ENCODE measurements at regions not wholly inside any gene's neighbourhood (a gene's known extent, or its start where the extent isn't known, plus 50 kb on each side); places are given as distances from the start of the nearest gene placed in this dataset.

- H3K4me1 ChIP-seq (ENCODE audit: control insufficient read depth in 2 of 2, insufficient read depth in 2 of 2, low read length in 1 of 2): no peaks in the 10 kb centered on the region
- H3K27me3 ChIP-seq (ENCODE audit: control insufficient read depth in 1 of 2, insufficient read depth in 2 of 2, low read length in 2 of 2): no peaks in the 10 kb centered on the region
- no peak overlapping the region for H3K27ac ChIP-seq (ENCODE audit: low read depth in 2 of 2, low read length in 1 of 2)
- H3K9me3 ChIP-seq (ENCODE audit: control insufficient read depth in 2 of 2, insufficient read depth in 1 of 2, low read depth in 1 of 2, low read length in 1 of 2): peaks cover 2 to 4% of the 10 kb centered on the region in 2 donors
- WGBS, 2 donors: 97 to 98% methylated on average over 33 of the region's 33 CpGs
- H3K36me3 ChIP-seq (ENCODE audit: control insufficient read depth in 2 of 2, insufficient read depth in 2 of 2, low read length in 1 of 2): no peaks in the 10 kb centered on the region
- no peak overlapping the region for H3K4me3 ChIP-seq (ENCODE audit: low read depth in 1 of 2, low read length in 2 of 2)
These were observed 2052.8 kb upstream of the CELF4 start for GRCh38 chr18:39618265-39619003.

GRCh38 chr18:39611381-39612100 is 2045.9 kb upstream of the CELF4 start:
- H3K4me3 ChIP-seq (ENCODE audit: low read depth in 1 of 2, low read length in 2 of 2): no peak overlapping the region
- no peaks in the 10 kb centered on the region for H3K4me1 ChIP-seq (ENCODE audit: control insufficient read depth in 2 of 2, insufficient read depth in 2 of 2, low read length in 1 of 2)
- no peaks in the 10 kb centered on the region for H3K9me3 ChIP-seq (ENCODE audit: control insufficient read depth in 2 of 2, insufficient read depth in 1 of 2, low read depth in 1 of 2, low read length in 1 of 2)
- no peak overlapping the region for H3K27ac ChIP-seq (ENCODE audit: low read depth in 2 of 2, low read length in 1 of 2)
- no peaks in the 10 kb centered on the region for H3K27me3 ChIP-seq (ENCODE audit: control insufficient read depth in 1 of 2, insufficient read depth in 2 of 2, low read length in 2 of 2)
- WGBS, 2 donors: 82 to 89% methylated on average over 3 of the region's 3 CpGs
- H3K36me3 ChIP-seq (ENCODE audit: control insufficient read depth in 2 of 2, insufficient read depth in 2 of 2, low read length in 1 of 2): no peaks in the 10 kb centered on the region

- 47 to 61% methylated on average over 5 of the region's 5 CpGs for WGBS, 2 donors
- Histone ChIP-seq H3K27ac (ENCODE audit: low read depth in 2 of 2, low read length in 1 of 2) (no peak overlapping the region), H3K27me3 (ENCODE audit: control insufficient read depth in 1 of 2, insufficient read depth in 2 of 2, low read length in 2 of 2) (no peaks in the 10 kb centered on the region), H3K36me3 (ENCODE audit: control insufficient read depth in 2 of 2, insufficient read depth in 2 of 2, low read length in 1 of 2) (no peaks in the 10 kb centered on the region), H3K4me1 (ENCODE audit: control insufficient read depth in 2 of 2, insufficient read depth in 2 of 2, low read length in 1 of 2) (no peaks in the 10 kb centered on the region), H3K9me3 (ENCODE audit: control insufficient read depth in 2 of 2, insufficient read depth in 1 of 2, low read depth in 1 of 2, low read length in 1 of 2) (no peaks in the 10 kb centered on the region), H3K4me3 (ENCODE audit: low read depth in 1 of 2, low read length in 2 of 2) (no peak overlapping the region)
These were observed 2041.4 kb upstream of the CELF4 start for GRCh38 chr18:39607034-39607433.

DNA sequence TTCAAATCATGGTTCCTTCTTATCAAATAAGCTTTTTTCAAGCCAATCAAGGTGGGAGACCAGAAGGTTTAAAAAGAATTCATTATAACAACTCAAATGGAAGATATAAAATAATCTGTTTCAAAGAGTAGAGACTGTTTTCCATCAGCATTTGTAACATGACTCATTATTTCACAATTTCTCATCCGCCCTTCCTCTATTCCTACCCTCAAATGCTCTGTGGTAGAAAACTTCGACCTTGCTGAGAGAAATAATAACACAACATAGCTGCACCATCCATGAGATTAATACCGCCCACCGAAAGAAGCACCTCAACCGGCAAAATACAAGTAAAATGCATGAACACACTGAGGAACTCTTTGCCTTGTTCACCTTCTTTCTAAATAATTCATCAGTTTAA is 2039.2 kb upstream of the CELF4 start:
- Histone ChIP-seq H3K27ac (ENCODE audit: low read depth in 2 of 2, low read length in 1 of 2) (no peak overlapping the region), H3K36me3 (ENCODE audit: control insufficient read depth in 2 of 2, insufficient read depth in 2 of 2, low read length in 1 of 2) (no peaks in the 10 kb centered on the region), H3K4me1 (ENCODE audit: control insufficient read depth in 2 of 2, insufficient read depth in 2 of 2, low read length in 1 of 2) (no peaks in the 10 kb centered on the region), H3K9me3 (ENCODE audit: control insufficient read depth in 2 of 2, insufficient read depth in 1 of 2, low read depth in 1 of 2, low read length in 1 of 2) (no peaks in the 10 kb centered on the region), H3K27me3 (ENCODE audit: control insufficient read depth in 1 of 2, insufficient read depth in 2 of 2, low read length in 2 of 2) (no peaks in the 10 kb centered on the region), H3K4me3 (ENCODE audit: low read depth in 1 of 2, low read length in 2 of 2) (no peak overlapping the region)
- WGBS, 2 donors: 87 to 90% methylated on average over 5 of the region's 5 CpGs

DNA sequence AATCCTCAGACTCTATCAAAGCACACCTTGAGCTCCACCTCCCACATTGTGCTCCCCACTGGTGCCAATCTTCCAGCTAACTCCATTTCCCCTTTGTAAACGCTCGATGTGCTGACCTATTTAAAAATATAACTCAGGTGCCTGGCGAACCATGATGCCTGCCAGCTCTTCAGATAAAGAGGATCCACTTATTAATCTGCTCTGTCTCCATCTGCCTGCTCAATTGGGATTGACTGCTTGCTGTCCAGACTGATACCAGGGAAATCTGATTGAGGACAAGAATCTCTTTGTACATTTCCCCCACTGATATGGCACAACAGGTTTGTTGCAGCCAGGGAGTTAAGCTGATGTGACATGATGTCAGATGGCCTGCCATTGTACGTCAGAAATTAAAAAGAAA is 2036.5 kb upstream of the CELF4 start:
- Histone ChIP-seq H3K36me3 (ENCODE audit: control insufficient read depth in 2 of 2, insufficient read depth in 2 of 2, low read length in 1 of 2) (no peaks in the 10 kb centered on the region), H3K27me3 (ENCODE audit: control insufficient read depth in 1 of 2, insufficient read depth in 2 of 2, low read length in 2 of 2) (no peaks in the 10 kb centered on the region), H3K9me3 (ENCODE audit: control insufficient read depth in 2 of 2, insufficient read depth in 1 of 2, low read depth in 1 of 2, low read length in 1 of 2) (no peaks in the 10 kb centered on the region), H3K27ac (ENCODE audit: low read depth in 2 of 2, low read length in 1 of 2) (no peak overlapping the region), H3K4me3 (ENCODE audit: low read depth in 1 of 2, low read length in 2 of 2) (no peak overlapping the region), H3K4me1 (ENCODE audit: control insufficient read depth in 2 of 2, insufficient read depth in 2 of 2, low read length in 1 of 2) (no peaks in the 10 kb centered on the region)
- WGBS, 2 donors: 85 to 87% methylated on average over 4 of the region's 4 CpGs

- H3K9me3 ChIP-seq (ENCODE audit: control insufficient read depth in 2 of 2, insufficient read depth in 1 of 2, low read depth in 1 of 2, low read length in 1 of 2): no peaks in the 10 kb centered on the region
- no peaks in the 10 kb centered on the region for H3K36me3 ChIP-seq (ENCODE audit: control insufficient read depth in 2 of 2, insufficient read depth in 2 of 2, low read length in 1 of 2)
- no peak overlapping the region for H3K27ac ChIP-seq (ENCODE audit: low read depth in 2 of 2, low read length in 1 of 2)
- 70% methylated on average over 4 of the region's 4 CpGs for WGBS, 2 donors
- H3K4me1 ChIP-seq (ENCODE audit: control insufficient read depth in 2 of 2, insufficient read depth in 2 of 2, low read length in 1 of 2): no peaks in the 10 kb centered on the region
- no peak overlapping the region for H3K4me3 ChIP-seq (ENCODE audit: low read depth in 1 of 2, low read length in 2 of 2)
- no peaks in the 10 kb centered on the region for H3K27me3 ChIP-seq (ENCODE audit: control insufficient read depth in 1 of 2, insufficient read depth in 2 of 2, low read length in 2 of 2)
These were observed 2035.3 kb upstream of the CELF4 start for GRCh38 chr18:39600894-39601293.

GRCh38 chr18:39599251-39599650 is 2033.7 kb upstream of the CELF4 start:
- 56 to 69% methylated on average over 2 of the region's 2 CpGs for WGBS, 2 donors
- H3K27ac ChIP-seq (ENCODE audit: low read depth in 2 of 2, low read length in 1 of 2): peak overlapping the region in 1 of 2 donors; percentile 77
- no peaks in the 10 kb centered on the region for H3K4me1 ChIP-seq (ENCODE audit: control insufficient read depth in 2 of 2, insufficient read depth in 2 of 2, low read length in 1 of 2)
- H3K27me3 ChIP-seq (ENCODE audit: control insufficient read depth in 1 of 2, insufficient read depth in 2 of 2, low read length in 2 of 2): no peaks in the 10 kb centered on the region
- no peaks in the 10 kb centered on the region for H3K36me3 ChIP-seq (ENCODE audit: control insufficient read depth in 2 of 2, insufficient read depth in 2 of 2, low read length in 1 of 2)
- H3K9me3 ChIP-seq (ENCODE audit: control insufficient read depth in 2 of 2, insufficient read depth in 1 of 2, low read depth in 1 of 2, low read length in 1 of 2): no peaks in the 10 kb centered on the region
- H3K4me3 ChIP-seq (ENCODE audit: low read depth in 1 of 2, low read length in 2 of 2): no peak overlapping the region

DNA sequence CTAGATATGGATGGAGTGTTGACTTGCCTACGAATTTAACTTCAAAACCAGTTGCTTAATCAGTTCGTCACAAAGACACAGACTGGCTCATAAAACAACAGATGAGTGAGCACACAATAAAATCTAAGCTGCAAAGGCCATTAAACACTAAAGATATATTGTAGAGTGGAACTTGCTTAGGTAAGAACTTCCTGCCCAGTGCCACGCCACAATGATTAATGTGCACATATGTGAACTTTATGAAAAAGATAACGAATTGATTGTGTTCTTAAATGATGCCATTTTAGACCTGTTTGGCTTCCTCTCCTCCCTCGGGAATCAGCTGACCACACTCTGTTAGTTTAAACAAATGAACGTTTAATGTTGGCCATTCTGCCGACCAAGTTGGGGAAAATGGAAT is 2031.3 kb upstream of the CELF4 start:
- no peaks in the 10 kb centered on the region for H3K36me3 ChIP-seq (ENCODE audit: control insufficient read depth in 2 of 2, insufficient read depth in 2 of 2, low read length in 1 of 2)
- no peaks in the 10 kb centered on the region for H3K4me1 ChIP-seq (ENCODE audit: control insufficient read depth in 2 of 2, insufficient read depth in 2 of 2, low read length in 1 of 2)
- 42 to 55% methylated on average over 7 of the region's 7 CpGs for WGBS, 2 donors
- H3K27ac ChIP-seq (ENCODE audit: low read depth in 2 of 2, low read length in 1 of 2): no peak overlapping the region
- no peaks in the 10 kb centered on the region for H3K9me3 ChIP-seq (ENCODE audit: control insufficient read depth in 2 of 2, insufficient read depth in 1 of 2, low read depth in 1 of 2, low read length in 1 of 2)
- H3K4me3 ChIP-seq (ENCODE audit: low read depth in 1 of 2, low read length in 2 of 2): no peak overlapping the region
- no peaks in the 10 kb centered on the region for H3K27me3 ChIP-seq (ENCODE audit: control insufficient read depth in 1 of 2, insufficient read depth in 2 of 2, low read length in 2 of 2)

DNA sequence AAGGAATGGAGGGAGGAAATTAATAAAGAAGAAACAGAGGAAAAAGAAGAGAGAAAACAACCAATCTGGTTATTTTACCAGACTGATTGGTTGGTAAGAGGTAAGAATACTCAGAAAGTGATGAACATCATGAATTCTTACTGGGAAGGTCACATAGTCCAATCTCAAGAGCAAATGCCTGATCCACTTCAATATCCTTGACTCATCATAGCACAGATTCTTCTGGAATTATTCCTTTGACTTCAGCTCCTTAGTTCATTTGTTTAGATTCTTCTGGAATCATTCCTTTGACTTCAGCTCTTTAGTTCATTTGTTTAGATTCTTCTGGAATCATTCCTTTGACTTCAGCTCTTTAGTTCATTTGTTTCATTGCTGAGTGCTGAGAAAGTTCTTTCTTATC is 2030.6 kb upstream of the CELF4 start:
- H3K4me1 ChIP-seq (ENCODE audit: control insufficient read depth in 2 of 2, insufficient read depth in 2 of 2, low read length in 1 of 2): no peaks in the 10 kb centered on the region
- no peaks in the 10 kb centered on the region for H3K36me3 ChIP-seq (ENCODE audit: control insufficient read depth in 2 of 2, insufficient read depth in 2 of 2, low read length in 1 of 2)
- no peak overlapping the region for H3K27ac ChIP-seq (ENCODE audit: low read depth in 2 of 2, low read length in 1 of 2)
- H3K9me3 ChIP-seq (ENCODE audit: control insufficient read depth in 2 of 2, insufficient read depth in 1 of 2, low read depth in 1 of 2, low read length in 1 of 2): no peaks in the 10 kb centered on the region
- H3K27me3 ChIP-seq (ENCODE audit: control insufficient read depth in 1 of 2, insufficient read depth in 2 of 2, low read length in 2 of 2): no peaks in the 10 kb centered on the region
- H3K4me3 ChIP-seq (ENCODE audit: low read depth in 1 of 2, low read length in 2 of 2): no peak overlapping the region

DNA sequence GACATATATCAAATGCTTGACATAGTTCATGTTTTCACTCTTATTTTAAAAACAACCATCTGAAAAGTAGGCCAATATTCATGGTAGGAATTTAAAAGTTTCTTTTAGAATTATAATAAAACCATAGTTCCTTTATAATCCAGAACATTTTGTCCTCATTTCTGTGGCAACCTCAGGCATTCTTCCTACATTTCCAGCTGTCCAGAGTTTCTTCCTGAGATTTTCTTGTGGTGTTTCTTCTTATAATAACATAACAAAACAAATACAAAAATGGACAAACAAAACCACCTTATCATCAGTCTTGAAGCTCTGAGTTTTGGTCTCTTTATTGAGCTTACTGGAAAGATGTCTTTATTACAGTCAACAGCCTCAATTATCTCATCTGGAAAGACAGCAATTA is 2028.6 kb upstream of the CELF4 start:
- no peaks in the 10 kb centered on the region for H3K36me3 ChIP-seq (ENCODE audit: control insufficient read depth in 2 of 2, insufficient read depth in 2 of 2, low read length in 1 of 2)
- H3K9me3 ChIP-seq (ENCODE audit: control insufficient read depth in 2 of 2, insufficient read depth in 1 of 2, low read depth in 1 of 2, low read length in 1 of 2): no peaks in the 10 kb centered on the region
- no peak overlapping the region for H3K4me3 ChIP-seq (ENCODE audit: low read depth in 1 of 2, low read length in 2 of 2)
- no peak overlapping the region for H3K27ac ChIP-seq (ENCODE audit: low read depth in 2 of 2, low read length in 1 of 2)
- no peaks in the 10 kb centered on the region for H3K27me3 ChIP-seq (ENCODE audit: control insufficient read depth in 1 of 2, insufficient read depth in 2 of 2, low read length in 2 of 2)
- H3K4me1 ChIP-seq (ENCODE audit: control insufficient read depth in 2 of 2, insufficient read depth in 2 of 2, low read length in 1 of 2): no peaks in the 10 kb centered on the region

All from esophagus (tissue), 2 donors.